ENCODE measurements at regions not wholly inside any gene's neighbourhood (a gene's known extent, or its start where the extent isn't known, plus 50 kb on each side); places are given as distances from the start of the nearest gene placed in this dataset.

GRCh38 chr15:91537856-91538255 lies 315.7 kb upstream of the SLCO3A1 start:
- Mint-ChIP-seq H3K27ac (no peak overlapping the region), H3K9me3 (no peaks in the 10 kb centered on the region), H3K36me3 (ENCODE audit: low read depth) (no peaks in the 10 kb centered on the region), H3K27me3 (peaks cover 5% of the 10 kb centered on the region), H3K4me3 (no peak overlapping the region), H3K4me1 (ENCODE audit: low read depth) (no peaks in the 10 kb centered on the region)
- ChIA-PET CTCF (no interaction called here), POLR2A (no interaction called here)
- DNase-seq (no peak), ATAC-seq (ENCODE audit: poor library complexity) (no peak)
- intact Hi-C loops (cut with DNase I, micrococcal nuclease), result no loop called here
- TF ChIP-seq CTCF (IDR thresholded peaks at IDR 0.05), result no peak
- Histone ChIP-seq H3K27ac (ENCODE audit: low read depth in 1 of 2, low read length in 2 of 2) (no peak overlapping the region), H3K4me3 (ENCODE audit: low read length) (no peak overlapping the region), H3K36me3 (ENCODE audit: insufficient read depth, low read length) (no peaks in the 10 kb centered on the region), H3K27me3 (ENCODE audit: control insufficient read depth in 1 of 2, insufficient read depth in 2 of 2, low read length in 2 of 2) (no peaks in the 10 kb centered on the region), H3K9me3 (ENCODE audit: control insufficient read depth in 1 of 2, insufficient read depth in 1 of 2, low read length in 2 of 2) (no peaks in the 10 kb centered on the region), H3K4me1 (ENCODE audit: insufficient read depth, low read length) (no peaks in the 10 kb centered on the region)

- Mint-ChIP-seq H3K27ac (no peak overlapping the region), H3K36me3 (ENCODE audit: low read depth) (no peaks in the 10 kb centered on the region), H3K4me3 (no peak overlapping the region), H3K27me3 (peaks cover 5% of the 10 kb centered on the region), H3K9me3 (no peaks in the 10 kb centered on the region), H3K4me1 (ENCODE audit: low read depth) (no peaks in the 10 kb centered on the region)
- DNase-seq (no peak), ATAC-seq (ENCODE audit: poor library complexity) (no peak)
- Histone ChIP-seq H3K4me1 (ENCODE audit: insufficient read depth, low read length) (no peaks in the 10 kb centered on the region), H3K27ac (ENCODE audit: low read depth in 1 of 2, low read length in 2 of 2) (no peak overlapping the region), H3K27me3 (ENCODE audit: control insufficient read depth in 1 of 2, insufficient read depth in 2 of 2, low read length in 2 of 2) (no peaks in the 10 kb centered on the region), H3K9me3 (ENCODE audit: control insufficient read depth in 1 of 2, insufficient read depth in 1 of 2, low read length in 2 of 2) (no peaks in the 10 kb centered on the region), H3K36me3 (ENCODE audit: insufficient read depth, low read length) (no peaks in the 10 kb centered on the region), H3K4me3 (ENCODE audit: low read length) (no peak overlapping the region)
- POLR2A ChIA-PET, result no interaction called here
- TF ChIP-seq CTCF (IDR thresholded peaks at IDR 0.05), result no peak
- CTCF ChIA-PET, result no interaction called here
- intact Hi-C loops (cut with DNase I, micrococcal nuclease), result no loop called here
Measured at GRCh38 chr15:91538782-91539181, 314.7 kb upstream of the SLCO3A1 start.

DNA sequence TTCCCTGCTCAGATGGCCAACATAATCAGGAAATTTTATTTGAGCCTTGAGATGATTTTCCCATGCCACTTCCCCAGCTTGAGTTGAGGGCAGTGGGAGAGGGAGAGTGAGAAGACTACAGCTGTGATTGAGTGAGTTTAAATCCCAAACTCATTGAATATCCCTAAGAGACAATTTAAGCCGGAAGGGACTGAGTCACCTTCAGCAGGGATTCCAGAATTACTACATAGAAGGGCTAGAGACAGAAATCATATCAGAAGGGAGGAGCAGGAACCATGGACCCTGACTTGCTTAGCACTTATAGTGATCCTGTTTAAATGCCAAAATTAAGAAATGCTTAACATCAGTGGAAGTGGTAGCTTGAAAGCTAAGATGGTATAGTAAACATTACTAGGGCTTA lies 312.2 kb upstream of the SLCO3A1 start:
- Mint-ChIP-seq H3K4me1 (ENCODE audit: low read depth) (no peaks in the 10 kb centered on the region), H3K9me3 (no peaks in the 10 kb centered on the region), H3K27me3 (peaks cover 10% of the 10 kb centered on the region), H3K36me3 (ENCODE audit: low read depth) (no peaks in the 10 kb centered on the region), H3K27ac (no peak overlapping the region), H3K4me3 (no peak overlapping the region)
- DNase-seq (no peak), ATAC-seq (ENCODE audit: poor library complexity) (no peak)
- no peaks in the 10 kb centered on the region for H3K4me1 ChIP-seq (ENCODE audit: insufficient read depth, low read length)
- intact Hi-C loops (cut with DNase I, micrococcal nuclease), result no loop called here
- ChIA-PET CTCF (no interaction called here), POLR2A (no interaction called here)
- H3K36me3 ChIP-seq (ENCODE audit: insufficient read depth, low read length), result no peaks in the 10 kb centered on the region
- no peak overlapping the region for H3K4me3 ChIP-seq (ENCODE audit: low read length)
- H3K27ac ChIP-seq (ENCODE audit: low read depth in 1 of 2, low read length in 2 of 2), result no peak overlapping the region
- TF ChIP-seq CTCF (IDR thresholded peaks at IDR 0.05), result no peak
- no peaks in the 10 kb centered on the region for H3K27me3 ChIP-seq (ENCODE audit: control insufficient read depth in 1 of 2, insufficient read depth in 2 of 2, low read length in 2 of 2)
- no peaks in the 10 kb centered on the region for H3K9me3 ChIP-seq (ENCODE audit: control insufficient read depth in 1 of 2, insufficient read depth in 1 of 2, low read length in 2 of 2)

Measured in CD4-positive, alpha-beta T cell (primary cell).